Amygdala (tissue), 56 donors: ENCODE measurements at regions not wholly inside any gene's neighbourhood (a gene's known extent, or its start where the extent isn't known, plus 50 kb on each side); places are given as distances from the start of the nearest gene placed in this dataset.
"Not testable (repeated sequence)": the region's sequence is repeated elsewhere in the genome, so short reads cannot be mapped to it uniquely, and the experiment has no call there.

ENCODE experiments used
- DNase-seq, 56 donors: peaks; one replicate each; lab custom pipeline; 2025; lab: John Stamatoyannopoulos, UW

GRCh38 chr1:238488401-238488800 is 597.7 kb upstream of the ZP4 start:
- DNase-seq = no peak

GRCh38 chr1:238487931-238488330 is 597.2 kb upstream of the ZP4 start:
- no peak for DNase-seq

- DNase-seq = no peak
Measured at GRCh38 chr1:238485912-238486209, 595.1 kb upstream of the ZP4 start.

GRCh38 chr1:238485057-238485911 is 594.6 kb upstream of the ZP4 start:
- no peak for DNase-seq

GRCh38 chr1:238484121-238484520 is 593.4 kb upstream of the ZP4 start:
- no peak for DNase-seq

- no peak for DNase-seq
Measured at GRCh38 chr1:238476841-238477240, 586.1 kb upstream of the ZP4 start.

GRCh38 chr1:238475712-238476111 is 585.0 kb upstream of the ZP4 start:
- DNase-seq = no peak

GRCh38 chr1:238474263-238474662 is 583.5 kb upstream of the ZP4 start:
- DNase-seq = no peak

GRCh38 chr1:238469146-238469631 is 578.5 kb upstream of the ZP4 start:
- DNase-seq = no peak

- no peak for DNase-seq
Measured at GRCh38 chr1:238468068-238468467, 577.3 kb upstream of the ZP4 start.

GRCh38 chr1:238466459-238466858 is 575.7 kb upstream of the ZP4 start:
- DNase-seq = no peak

- no peak for DNase-seq
Measured at GRCh38 chr1:238465449-238465848, 574.7 kb upstream of the ZP4 start.

- DNase-seq = no peak
Measured at GRCh38 chr1:238458899-238459298, 568.2 kb upstream of the ZP4 start.

- DNase-seq = no peak
Measured at GRCh38 chr1:238457610-238458009, 566.9 kb upstream of the ZP4 start.

GRCh38 chr1:238451781-238452310 is 561.1 kb upstream of the ZP4 start:
- no peak for DNase-seq

- DNase-seq = no peak
Measured at GRCh38 chr1:238450976-238451375, 560.3 kb upstream of the ZP4 start.

- DNase-seq = no peak
Measured at GRCh38 chr1:238443687-238444086, 553.0 kb upstream of the ZP4 start.

- DNase-seq = no peak
Measured at GRCh38 chr1:238439511-238439910, 548.8 kb upstream of the ZP4 start.

- DNase-seq = no peak
Measured at GRCh38 chr1:238438311-238439270, 547.9 kb upstream of the ZP4 start.

GRCh38 chr1:238429703-238430102 is 539.0 kb upstream of the ZP4 start:
- DNase-seq = not testable (repeated sequence)

GRCh38 chr1:238419209-238419608 is 528.5 kb upstream of the ZP4 start:
- no peak for DNase-seq
